IPS-NIHi7 (cell line): ENCODE measurements at regions not wholly inside any gene's neighbourhood (a gene's known extent, or its start where the extent isn't known, plus 50 kb on each side); places are given as distances from the start of the nearest gene placed in this dataset.
"Not testable (repeated sequence)": the region's sequence is repeated elsewhere in the genome, so short reads cannot be mapped to it uniquely, and the experiment has no call there.

Experiments used
- DNase-seq: peaks from one replicate; pipeline ENCODE4 v3.0.0; 2012; ENCODE audit warnings: mixed read lengths; ENCODE audit errors: extremely low spot score

DNA sequence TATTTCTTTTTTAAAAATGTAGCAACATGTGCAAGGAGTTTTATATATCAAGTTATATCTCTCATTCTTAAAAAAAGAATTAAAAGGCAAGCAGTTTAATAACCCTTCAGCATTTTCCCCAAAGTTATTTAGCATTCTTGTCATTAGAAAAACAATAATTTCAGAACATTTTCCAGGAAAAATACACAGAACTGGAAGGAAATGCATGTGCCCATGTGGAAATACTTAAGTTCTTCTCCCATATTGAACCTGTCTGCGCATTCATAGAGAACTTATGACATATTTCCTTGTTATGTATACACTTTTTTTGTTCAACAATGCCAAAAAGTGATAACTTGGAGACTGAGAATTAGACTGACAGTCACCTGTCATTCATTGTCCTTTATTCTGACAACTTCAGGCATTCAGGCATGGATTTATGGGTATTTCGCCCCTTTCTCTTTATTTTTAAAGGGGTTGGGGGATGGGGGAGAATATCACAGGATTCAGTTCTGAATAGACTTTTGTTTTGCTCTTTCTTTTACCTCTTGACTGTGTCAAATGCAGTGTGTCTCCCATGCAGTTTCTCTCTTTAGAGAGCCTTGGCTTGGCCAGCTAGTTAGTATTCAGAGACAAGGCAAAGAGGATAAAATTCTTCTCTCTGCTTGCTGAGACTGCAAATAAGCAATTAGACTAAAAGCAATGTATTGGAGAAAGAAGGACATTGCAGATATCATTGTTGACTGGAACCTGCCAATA lies 701.0 kb downstream of the NR2F1-AS1 start:
- no peak for DNase-seq

DNA sequence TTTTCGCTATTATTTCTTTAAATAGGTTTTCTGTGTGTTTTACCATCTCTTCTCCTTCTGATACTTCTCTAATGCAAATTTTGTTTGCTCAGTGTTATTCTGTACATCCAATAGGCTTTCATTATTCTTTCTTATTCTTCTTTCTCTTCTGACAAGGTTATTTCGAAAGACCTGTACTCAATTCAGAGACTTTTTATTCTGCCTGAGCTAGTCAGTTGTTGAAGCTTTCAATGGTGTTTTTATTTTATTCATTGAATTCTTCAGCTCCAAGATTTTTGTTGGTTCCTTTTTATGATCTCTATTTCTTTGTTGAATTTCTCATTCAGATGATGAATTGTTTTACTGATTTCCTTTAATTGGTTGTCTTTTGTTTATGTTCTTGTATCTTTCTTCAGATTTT lies 706.2 kb downstream of the NR2F1-AS1 start:
- no peak for DNase-seq

DNA sequence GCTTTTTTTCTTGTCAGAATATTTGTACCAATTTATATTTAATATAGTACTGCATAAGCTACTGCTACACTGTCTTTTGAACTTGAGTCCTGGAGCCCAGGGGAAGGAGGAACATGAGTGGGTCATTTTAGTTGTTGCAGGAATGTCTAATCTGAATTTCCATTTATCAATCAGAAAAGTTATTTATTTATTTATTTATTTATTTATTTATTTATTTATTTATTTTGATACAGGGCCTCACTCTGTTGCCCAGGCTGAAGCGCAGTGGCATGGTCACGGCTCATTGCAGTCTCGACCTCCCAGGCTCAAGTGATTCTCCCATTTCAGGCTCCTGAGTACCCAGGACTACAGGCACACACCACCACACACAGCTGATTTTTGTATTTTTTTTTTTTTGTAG lies 712.6 kb downstream of the NR2F1-AS1 start:
- DNase-seq, result no peak

DNA sequence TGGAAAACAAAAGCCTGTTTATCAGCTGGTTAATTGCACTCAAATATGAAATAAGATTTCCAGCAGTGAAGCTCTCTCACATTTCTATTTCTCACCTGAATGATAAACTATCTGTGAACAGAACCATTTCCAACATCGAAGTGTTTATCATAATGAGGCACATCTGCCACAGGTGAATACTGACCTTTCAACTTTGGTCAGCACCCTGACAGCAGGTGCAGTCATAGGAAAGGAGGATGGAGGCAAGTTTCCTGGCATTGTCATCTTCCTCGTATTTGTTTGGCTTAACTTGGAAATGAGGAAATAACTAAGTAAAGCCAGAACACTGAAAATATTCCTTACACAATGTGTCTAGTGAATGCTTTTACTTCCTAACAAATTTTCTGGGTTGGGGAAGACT lies 716.4 kb downstream of the NR2F1-AS1 start:
- DNase-seq, result no peak

DNA sequence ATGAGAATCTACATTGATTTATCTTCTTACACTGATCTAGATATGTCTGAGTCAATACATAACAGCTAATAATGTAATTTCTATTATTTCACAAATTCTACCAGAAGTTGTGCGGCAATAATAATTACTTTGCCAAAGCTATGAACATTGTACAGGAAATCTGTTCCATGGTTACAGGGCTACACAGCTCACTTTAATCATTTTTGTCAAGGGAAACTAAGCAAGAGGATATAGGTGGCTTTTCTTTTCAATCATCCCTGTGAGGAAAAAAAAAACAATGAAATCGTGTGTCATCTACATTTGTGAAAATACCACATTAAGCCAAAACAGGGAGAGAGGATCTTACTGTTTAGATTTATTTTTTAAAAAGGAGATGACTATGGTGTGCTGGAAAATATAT lies 717.4 kb downstream of the NR2F1-AS1 start:
- DNase-seq, result no peak

DNA sequence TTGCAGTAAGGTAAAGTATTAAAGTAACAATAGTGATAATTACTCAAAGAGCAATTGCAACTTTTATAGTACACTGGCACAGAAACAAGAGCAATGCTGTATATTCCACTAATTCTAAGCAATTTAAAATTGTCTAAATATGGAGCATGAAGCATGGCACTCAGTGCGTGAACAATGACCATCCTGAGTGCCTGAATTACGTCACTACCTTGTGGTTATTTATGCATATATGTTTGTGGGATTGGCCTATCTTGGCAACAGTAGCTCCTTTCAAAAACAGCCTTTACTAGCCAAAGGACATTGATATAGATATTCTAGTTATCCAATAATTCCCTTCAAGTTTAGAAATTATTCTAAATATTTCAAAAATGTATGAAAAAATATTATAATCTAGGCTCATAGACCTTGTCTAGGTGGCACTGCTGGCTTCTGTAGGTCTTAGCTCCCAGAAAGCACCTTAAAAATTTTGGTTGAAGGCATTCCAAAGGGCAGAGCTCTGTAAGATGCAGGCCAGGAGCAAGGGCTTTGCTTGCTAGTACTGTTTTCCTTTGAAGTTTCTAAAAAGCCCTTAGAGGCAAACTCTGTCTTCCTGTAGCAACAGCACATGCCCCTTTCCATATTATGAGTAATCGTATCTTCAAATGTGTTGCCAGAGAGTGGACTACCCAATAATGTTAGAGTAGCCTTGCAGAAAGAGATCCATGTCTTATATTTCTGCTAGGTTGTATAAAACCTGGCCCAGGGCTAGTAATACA lies 719.3 kb downstream of the NR2F1-AS1 start:
- DNase-seq, result no peak

DNA sequence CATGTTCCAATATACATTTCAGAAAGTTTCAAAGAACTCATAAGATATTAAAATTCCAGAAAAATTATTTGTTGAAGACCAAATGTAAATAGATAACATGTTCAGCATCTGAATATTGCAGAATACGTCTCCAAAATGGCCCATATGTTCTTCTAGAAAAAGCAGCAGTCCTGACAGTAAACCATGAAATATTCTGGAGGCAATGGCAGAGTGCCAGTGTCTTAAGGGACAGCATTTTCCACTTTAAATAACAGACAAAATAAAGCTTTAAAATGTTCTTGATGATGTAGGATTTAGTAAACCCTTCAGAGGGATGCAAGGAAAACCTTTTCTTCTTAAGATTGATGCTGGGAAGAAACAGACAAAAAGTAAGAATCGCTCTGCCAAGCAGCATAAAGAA lies 721.0 kb downstream of the NR2F1-AS1 start:
- no peak for DNase-seq

DNA sequence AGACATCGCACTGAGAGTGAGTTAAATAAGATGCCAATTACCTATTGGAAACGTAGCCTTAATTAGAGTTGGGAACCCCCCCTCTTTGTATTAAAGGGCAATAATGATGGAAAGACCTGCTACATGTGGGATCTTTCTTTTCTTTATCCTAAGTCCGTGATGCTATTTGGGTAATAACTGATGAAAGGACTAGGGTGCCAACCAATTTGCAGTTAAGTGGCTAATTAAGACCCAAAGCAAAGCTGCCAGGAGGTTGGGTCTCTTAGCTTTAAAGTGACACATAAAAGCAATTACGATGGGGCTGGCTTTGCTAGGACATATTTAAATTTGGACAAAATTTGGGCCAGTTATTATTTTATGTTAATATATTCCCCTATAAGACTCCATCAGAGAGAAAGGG lies 728.8 kb downstream of the NR2F1-AS1 start:
- DNase-seq, result no peak

DNA sequence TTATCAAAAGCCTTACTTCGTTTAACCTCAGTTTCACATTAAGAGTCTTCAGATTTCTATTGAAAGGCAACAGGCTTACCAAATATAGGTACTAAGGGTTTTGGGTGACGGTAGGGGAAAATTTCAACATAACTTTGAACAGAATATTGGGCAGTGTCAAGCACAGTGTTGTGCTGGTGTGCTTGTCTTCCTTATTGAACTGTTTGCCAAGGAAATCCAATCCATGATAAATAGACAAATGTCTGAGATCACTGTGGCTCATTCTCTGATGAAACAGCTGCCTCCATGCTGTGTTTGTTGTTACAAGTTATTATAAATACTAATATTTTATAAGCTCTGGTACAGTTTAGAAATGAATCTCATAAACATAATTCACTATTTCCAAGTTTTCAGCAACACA lies 730.1 kb downstream of the NR2F1-AS1 start:
- no peak for DNase-seq

DNA sequence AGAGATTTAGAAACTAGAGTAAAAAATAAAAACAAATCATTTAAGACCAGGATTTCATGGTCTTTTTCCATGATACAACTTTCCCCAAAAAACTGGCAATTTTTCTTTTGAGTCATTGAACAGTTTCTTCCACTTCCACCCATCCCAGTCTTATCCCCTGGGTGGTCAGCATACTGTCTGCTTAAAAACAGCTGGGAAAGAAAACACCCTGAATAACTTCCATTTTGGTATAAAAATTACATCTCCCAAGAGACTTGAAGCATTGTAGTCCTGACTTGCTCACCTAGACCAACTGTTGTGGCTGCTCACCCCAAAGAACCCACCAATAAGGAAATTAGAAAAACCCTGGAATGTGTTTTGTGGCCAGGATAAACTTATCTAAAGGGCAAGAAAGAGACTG lies 731.3 kb downstream of the NR2F1-AS1 start:
- DNase-seq, result no peak

DNA sequence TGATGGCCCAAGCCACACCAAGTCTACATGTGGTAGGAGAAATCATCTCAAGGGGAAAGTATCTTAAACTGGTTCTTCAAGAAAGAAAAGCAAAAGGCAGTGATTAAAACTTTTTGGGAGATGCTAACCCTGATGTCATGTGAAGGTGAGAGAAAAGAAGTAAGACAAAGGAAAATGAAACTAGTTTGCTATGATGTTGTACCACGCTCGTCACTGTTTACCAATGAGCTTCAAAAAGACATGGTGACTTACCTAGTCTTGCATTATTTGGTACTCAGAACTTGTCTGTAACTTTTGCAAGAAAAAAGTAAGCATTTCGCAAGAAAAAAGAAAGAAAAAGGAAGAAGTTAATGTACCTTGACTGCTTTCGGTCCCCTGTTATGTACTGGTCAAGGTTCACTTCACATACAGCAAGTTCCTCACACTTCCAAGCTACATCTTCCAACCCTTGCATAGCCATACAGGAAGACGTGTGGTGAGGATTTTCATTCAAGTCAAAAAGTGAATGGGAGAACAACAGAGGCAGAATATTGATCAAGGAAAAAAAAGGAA lies 739.3 kb downstream of the NR2F1-AS1 start:
- DNase-seq, result no peak

DNA sequence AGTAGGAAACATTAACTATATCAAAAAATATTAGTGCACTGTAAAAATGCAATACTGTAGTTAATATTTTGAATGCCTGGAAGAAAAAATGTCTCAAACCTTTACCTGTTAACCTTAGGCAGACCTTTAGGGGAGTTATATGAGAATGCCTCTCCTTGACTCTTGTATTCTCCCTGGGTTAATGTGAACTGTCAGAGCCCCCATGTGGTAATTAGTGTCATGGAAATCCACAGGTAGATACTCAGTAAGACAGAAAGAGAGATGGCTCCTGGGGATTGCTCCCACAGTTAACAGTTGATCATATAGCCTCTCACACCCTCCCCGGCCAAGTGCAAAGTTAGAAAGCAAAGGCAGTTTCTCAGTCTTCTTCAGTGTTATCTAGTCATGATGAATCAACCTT lies 742.8 kb downstream of the NR2F1-AS1 start:
- DNase-seq, result peak; percentile 59

DNA sequence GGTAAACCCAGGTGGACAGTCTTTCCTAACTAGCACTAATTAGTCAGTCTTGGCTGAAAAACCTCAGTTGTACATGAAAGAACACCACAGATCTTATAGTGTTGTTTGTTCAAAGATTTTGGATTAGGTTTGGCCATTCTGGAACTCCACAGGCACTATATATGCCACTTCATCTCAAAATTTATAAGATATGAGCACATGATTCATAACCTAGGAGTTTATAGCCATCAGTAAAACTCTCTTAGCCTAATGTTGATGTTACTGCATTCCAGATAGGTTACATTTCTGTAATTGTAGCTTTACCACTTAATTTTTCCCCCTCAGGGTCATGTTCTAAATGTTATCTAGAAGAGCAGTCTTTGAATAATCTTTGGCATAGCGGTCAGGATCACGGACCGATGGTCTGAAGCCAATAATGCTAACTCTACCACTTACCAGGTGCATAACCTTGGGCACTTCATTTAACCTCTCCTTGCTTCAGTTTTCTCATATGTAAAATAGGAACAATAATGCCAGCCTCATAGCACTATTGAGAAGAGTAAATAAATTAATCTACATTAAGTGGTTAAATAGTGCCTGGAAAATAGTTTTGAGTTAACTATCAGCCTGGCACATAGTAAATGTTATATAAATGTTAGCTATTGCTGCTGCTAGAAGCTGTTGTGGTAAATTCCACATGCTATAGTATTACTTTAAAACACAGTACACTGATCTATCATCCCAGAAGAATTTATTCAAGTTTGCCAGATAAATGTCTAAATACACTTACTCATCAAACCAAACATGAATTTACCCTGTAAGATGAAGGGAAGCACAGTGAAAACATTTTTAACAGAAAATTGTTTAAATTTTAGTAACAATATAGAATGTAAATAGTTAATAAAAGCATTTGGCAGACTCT lies 743.9 kb downstream of the NR2F1-AS1 start:
- no peak for DNase-seq

DNA sequence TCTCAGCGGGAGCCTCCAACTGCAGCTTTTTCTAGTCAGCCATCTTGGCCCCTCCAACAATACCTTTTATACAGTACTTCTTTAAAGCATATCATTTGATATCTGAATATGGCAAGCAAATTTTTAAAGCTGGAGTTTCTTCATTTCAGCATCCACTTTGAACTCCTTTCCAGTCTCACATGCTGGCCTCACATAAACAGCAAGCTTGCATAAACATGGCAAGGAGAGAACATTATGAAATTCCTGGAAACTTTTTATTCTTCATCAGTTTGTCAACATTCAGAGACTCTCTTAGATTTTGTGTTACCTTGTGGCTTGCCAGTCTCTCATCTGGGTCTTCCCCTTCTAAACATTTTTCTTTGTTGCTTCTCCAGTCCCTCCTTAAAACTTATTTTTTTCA lies 745.3 kb downstream of the NR2F1-AS1 start:
- no peak for DNase-seq

DNA sequence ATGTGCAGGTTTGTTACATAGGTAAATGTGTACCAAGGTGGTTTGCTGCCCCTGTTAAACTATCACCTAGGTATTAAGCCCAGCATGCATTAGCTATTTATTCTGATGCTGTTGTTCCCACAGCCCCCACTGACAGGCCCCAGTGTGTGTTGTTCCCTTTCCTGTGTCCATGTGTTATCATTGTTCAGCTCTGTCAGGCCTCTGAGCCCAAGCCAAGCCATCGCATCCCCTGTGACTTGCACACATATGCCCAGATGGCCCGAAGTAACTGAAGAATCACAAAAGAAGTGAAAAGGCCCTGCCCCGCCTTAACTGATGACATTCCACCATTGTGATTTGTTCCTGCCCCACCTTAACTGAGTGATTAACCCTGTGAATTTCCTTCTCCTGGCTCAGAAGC lies 757.5 kb downstream of the NR2F1-AS1 start:
- DNase-seq, result not testable (repeated sequence)

DNA sequence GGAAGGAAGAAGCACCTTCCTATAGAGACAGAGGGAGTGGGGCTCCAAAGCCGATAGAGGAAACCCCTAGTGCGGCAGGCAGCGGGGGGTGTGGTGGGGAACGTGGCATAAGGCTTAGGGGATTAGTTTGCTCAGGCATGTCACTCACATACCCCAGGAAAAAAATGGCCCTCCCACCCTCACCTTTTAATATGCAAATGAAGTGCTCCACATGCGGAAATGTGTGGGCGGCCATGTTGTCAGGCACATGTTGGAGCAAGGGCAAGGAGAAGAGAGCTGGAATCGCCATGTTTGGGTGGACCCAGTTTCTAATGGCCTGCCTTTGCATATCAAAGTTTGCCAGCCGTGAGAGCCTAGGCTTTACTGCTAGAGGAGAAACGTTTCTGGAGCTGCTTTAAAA lies 758.8 kb downstream of the NR2F1-AS1 start:
- DNase-seq, result peak; percentile 18

DNA sequence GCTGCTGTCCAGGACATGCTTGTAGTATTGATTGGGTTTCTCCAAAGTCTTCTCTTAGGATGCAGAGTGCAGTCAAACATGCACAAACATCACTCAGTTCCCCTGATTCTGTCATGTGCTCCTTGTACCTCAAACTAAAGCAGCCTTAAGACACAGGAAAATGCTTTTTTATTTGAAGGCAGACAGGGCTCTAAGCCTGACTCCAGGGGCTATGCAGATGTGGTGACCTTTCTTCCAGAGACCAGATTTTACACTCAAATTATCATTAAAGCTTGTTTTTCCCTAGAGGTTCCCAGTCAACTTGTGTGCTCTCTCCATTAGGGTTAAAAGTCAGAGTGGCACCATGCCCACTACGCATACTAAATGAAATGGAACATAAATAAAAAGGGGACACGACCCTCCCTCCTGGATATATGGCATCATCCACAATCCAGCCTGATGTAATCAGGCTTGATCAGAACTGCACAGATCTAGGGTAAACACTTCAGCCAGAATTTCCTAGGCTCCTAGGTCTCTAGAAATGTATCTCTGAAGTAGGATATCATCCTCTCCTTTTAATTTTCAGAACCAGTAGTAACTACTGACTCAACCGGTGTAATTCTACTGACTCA lies 771.1 kb downstream of the NR2F1-AS1 start:
- no peak for DNase-seq

DNA sequence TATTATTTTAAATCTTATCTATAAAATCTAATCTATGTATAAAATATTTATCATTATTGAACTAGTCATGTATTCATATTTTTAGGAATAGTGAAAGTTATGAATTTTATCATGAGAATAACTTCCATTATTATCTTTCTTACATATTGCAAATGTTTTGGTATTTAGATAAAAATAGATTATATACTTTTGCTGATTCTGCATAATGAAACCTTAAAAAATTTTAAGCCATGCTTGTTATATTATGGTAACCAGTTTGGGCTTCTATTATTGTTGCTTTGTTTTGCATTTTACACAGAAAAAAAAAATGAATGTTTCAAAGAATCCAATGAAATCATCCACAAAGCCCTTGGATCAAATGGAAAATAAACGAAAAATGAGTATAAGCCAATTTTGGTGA lies 772.5 kb downstream of the NR2F1-AS1 start:
- DNase-seq, result no peak

DNA sequence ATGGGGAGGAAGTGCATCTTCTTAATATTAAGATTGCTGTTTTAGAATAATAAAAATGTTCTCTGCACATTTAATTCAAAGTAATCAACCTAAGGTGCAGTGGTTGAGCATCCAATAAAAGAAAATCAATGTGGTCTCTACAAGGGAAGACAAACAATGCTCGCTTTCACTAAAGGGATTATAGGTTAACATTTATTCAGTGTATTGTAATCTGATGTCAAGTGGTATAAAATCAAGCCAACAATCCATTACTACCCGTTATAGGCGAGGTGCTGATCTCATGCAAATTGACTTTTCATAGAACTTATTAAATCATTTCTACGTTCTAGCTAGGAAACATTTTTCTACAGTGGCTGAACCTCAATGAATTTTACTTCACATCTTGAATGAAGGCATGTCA lies 773.9 kb downstream of the NR2F1-AS1 start:
- DNase-seq, result no peak

DNA sequence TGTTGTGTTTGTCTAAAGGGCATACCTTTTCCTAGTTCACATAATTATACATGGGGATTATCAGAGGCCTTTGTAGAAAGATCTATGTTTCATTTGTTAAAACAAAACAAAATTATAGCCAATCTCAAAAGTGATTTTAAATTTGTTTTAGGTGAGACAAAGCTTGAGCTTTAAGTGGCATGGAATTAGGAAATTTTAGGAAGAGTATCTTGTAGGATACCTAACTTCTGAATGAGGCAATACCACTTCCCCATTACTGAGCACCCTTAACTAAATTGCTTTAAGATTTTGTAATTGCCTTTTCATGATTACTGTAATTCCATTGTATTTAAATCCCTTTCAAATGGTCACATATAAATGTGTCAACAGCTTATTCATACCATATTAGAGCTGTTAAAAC lies 775.6 kb downstream of the NR2F1-AS1 start:
- DNase-seq, result no peak

DNA sequence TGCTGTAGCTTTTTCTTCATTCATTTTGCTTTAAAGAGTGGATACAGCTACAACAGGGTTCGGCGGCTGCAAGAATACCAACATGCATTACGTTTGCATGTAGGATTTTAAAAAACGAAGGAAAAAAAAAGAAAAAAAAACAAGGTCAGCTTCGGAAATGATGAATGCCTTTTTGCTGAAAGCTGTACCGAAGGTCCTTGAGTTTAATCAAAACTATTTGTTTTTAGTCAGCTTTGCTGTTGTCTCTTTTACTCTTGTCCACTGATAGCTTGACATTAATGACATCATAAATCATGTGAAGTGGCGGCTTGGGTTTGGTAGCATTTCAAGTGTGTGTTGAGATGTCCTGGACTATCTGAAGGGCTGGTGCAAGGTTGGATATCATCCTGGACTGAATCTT lies 779.1 kb downstream of the NR2F1-AS1 start:
- DNase-seq, result no peak

DNA sequence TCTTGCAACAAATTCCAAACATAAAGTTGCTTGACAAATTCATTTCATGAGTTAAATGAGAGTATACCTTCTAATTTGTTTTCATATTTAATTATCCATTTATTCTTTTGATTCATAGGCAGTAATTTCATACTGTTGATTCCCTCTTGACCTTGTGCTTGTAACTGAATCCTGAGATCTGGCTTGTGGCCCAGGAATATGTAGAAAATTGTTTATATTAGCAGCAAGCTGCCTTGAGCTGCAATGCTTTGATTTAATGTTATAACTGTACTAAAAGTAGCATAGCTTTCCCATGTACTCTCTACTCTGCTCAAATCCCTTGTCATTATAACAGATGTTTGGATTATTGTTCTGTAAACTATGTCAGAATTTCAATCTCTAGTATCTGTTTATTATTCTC lies 780.7 kb downstream of the NR2F1-AS1 start:
- DNase-seq, result no peak
